C4-2B (cell line): ENCODE measurements at regions not wholly inside any gene's neighbourhood (a gene's known extent, or its start where the extent isn't known, plus 50 kb on each side); places are given as distances from the start of the nearest gene placed in this dataset.

Experiments used
- ZFX ChIP-seq: fragments of 450-650 bp; IDR thresholded peaks from 2 replicates; pipeline ENCODE4 v1.6.1; 2017
- TF ChIP-seq, protein P1 (sequence below): fragments of 450-650 bp; conservative IDR thresholded peaks from 2 replicates; pipeline ENCODE4 v1.5.1; 2017; ENCODE audit warnings: mild to moderate bottlenecking

DNA sequence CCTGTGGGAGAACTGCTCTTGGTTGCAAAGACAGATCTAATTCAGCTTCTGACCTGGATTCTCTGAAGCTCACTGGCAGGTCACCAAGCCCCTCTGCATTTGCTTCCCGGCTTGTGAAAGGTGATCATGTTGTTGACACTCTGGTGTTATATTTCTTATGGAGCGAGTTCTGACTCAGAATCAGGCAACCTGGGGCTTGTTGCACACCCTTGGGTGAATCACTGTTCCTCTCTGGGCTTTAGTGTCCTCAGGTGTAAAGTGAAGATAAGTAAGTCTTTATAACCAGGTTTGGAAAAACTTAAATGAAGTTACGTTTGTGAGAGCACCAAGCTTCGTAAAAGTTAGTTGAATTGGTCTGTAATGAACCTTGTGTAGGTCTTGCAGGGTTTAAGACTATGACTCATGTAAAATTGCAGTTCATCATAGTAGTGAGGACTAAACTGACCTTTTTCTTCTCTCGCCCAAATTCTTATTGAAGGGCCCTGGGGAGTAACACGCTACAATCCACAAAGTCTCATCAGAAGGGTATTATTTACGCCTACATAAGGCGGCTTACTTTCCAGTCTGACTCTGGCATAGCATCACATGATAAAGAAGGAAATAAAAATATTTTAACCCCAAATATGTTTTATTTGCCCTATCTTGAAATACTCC lies 218.6 kb downstream of the TMEM38B start:
- TF ChIP-seq, protein P1, sequence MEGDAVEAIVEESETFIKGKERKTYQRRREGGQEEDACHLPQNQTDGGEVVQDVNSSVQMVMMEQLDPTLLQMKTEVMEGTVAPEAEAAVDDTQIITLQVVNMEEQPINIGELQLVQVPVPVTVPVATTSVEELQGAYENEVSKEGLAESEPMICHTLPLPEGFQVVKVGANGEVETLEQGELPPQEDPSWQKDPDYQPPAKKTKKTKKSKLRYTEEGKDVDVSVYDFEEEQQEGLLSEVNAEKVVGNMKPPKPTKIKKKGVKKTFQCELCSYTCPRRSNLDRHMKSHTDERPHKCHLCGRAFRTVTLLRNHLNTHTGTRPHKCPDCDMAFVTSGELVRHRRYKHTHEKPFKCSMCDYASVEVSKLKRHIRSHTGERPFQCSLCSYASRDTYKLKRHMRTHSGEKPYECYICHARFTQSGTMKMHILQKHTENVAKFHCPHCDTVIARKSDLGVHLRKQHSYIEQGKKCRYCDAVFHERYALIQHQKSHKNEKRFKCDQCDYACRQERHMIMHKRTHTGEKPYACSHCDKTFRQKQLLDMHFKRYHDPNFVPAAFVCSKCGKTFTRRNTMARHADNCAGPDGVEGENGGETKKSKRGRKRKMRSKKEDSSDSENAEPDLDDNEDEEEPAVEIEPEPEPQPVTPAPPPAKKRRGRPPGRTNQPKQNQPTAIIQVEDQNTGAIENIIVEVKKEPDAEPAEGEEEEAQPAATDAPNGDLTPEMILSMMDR, result no peak
- no peak for TF ChIP-seq ZFX
